HepG2 (cell line): ENCODE measurements at regions not wholly inside any gene's neighbourhood (a gene's known extent, or its start where the extent isn't known, plus 50 kb on each side); places are given as distances from the start of the nearest gene placed in this dataset.

ENCODE experiments used
- ATAC-seq: fragments of 200-7000 bp; cut with Tn5 transposase; 3 replicates; pipeline ENCODE4 v1.9.1; 2020; ENCODE audit warnings: mild to moderate bottlenecking, moderate library complexity
- BruUV-seq: library from RNA; stranded (reverse); fragments of 400-500 nt; replicated peaks from 2 replicates; lab custom pipeline; 2021; lab: Mats Ljungman, UMichigan
- CTCF ChIA-PET: fragments of 300-600 bp; formaldehyde crosslinking; extraction: SDS; loops from one replicate; lab custom pipeline; 2021; ENCODE audit warnings: low total read pairs, inconsistent platforms, low intra/inter-chr PET ratio; lab: Yijun Ruan, JAX
- POLR2A ChIA-PET: fragments of 350-600 bp; sonication (Branson Sonifier 250); formaldehyde crosslinking; loops from one replicate; lab custom pipeline; 2020; ENCODE audit warnings: antibody characterized with exemption, inconsistent platforms; lab: Yijun Ruan, JAX
- DNase-seq: peaks from one replicate; pipeline ENCODE4 v3.0.0-alpha.2; 2015; ENCODE audit warnings: low spot score
- FAIRE-seq: peaks from 3 replicates; lab custom pipeline; 2011; peaks lifted over from hg19 to GRCh38; lab: Jason Lieb, UNC
- H2AFZ ChIP-seq: one replicate; pipeline ENCODE4 v1.6.1; 2011; ENCODE audit warnings: low read length, inconsistent platforms
- H3K27ac ChIP-seq: fragments of 300-600 bp; 3 replicates; pipeline ENCODE4 v1.8.0; 2011; ENCODE audit warnings: mixed run types, mild to moderate bottlenecking, mixed read lengths, low read length, inconsistent platforms; ENCODE audit not compliant: insufficient read depth; ENCODE audit errors: extremely low read length
- H3K27me3 ChIP-seq, 2 experiments: fragments of 200-600 bp in 1 of 2; 2 replicates in 1 of 2; 3 replicates in 1 of 2; pipeline versions ENCODE4 v1.6.0 to v1.8.0; 2011; ENCODE audit warnings: low read length in 2 of 2, mild to moderate bottlenecking in 2 of 2, moderate library complexity in 2 of 2, inconsistent platforms in 1 of 2; ENCODE audit not compliant: insufficient read depth in 2 of 2, control insufficient read depth in 1 of 2
- H3K36me3 ChIP-seq, 2 experiments: fragments of 200-600 bp in 1 of 2; replicated peaks in 1 of 2; 2 replicates in 1 of 2; 3 replicates in 1 of 2; pipeline versions ENCODE4 v1.5.1 to v1.8.0; 2011; ENCODE audit warnings: low read length in 2 of 2, inconsistent platforms in 1 of 2; ENCODE audit not compliant: insufficient read depth in 2 of 2, control insufficient read depth in 1 of 2
- H3K4me1 ChIP-seq: 2 replicates; pipeline ENCODE4 v1.5.1; 2012; ENCODE audit warnings: low read length, inconsistent platforms; ENCODE audit not compliant: insufficient read depth
- H3K4me2 ChIP-seq: 2 replicates; pipeline ENCODE4 v1.6.0; 2011; ENCODE audit warnings: low read depth, low read length, inconsistent platforms
- H3K4me3 ChIP-seq, 3 experiments: fragments of 200-600 bp in 1 of 3; sonication (generic), shearing (Covaris generic) in 1 of 3; replicated peaks in 1 of 3; 2 replicates each; pipeline ENCODE4 v1.5.1; 2011 to 2016; ENCODE audit warnings: low read length in 3 of 3, inconsistent platforms in 2 of 3, low read depth in 2 of 3, mild to moderate bottlenecking in 2 of 3, control low read depth in 1 of 3, mixed read lengths in 1 of 3; ENCODE audit not compliant: insufficient read depth in 1 of 3
- H3K79me2 ChIP-seq: one replicate; pipeline ENCODE4 v1.6.1; 2011; ENCODE audit warnings: low read length, inconsistent platforms; ENCODE audit not compliant: insufficient read depth
- H3K9ac ChIP-seq: 2 replicates; pipeline ENCODE4 v1.6.0; 2011; ENCODE audit warnings: mild to moderate bottlenecking, low read depth, low read length, inconsistent platforms; ENCODE audit not compliant: insufficient read depth
- H3K9me3 ChIP-seq: 2 replicates; pipeline ENCODE4 v1.5.1; 2012; ENCODE audit warnings: mild to moderate bottlenecking, low read length
- H4K20me1 ChIP-seq: 2 replicates; pipeline ENCODE4 v1.6.0; 2011; ENCODE audit warnings: inconsistent platforms, mild to moderate bottlenecking, low read length, moderate library complexity; ENCODE audit not compliant: insufficient read depth
- HNRNPUL1 ChIP-seq: fragments of 200-400 bp; formaldehyde crosslinking; IDR thresholded peaks from 2 replicates; pipeline ENCODE4 v1.6.1; 2017; ENCODE audit warnings: low read depth, mild to moderate bottlenecking, low read length, moderate library complexity
- ISX ChIP-seq: sonication (generic); formaldehyde crosslinking; conservative IDR thresholded peaks from 2 replicates; pipeline ENCODE4 v1.5.0; 2020; ENCODE audit warnings: missing genetic modification reagents
- JUND ChIP-seq: sonication (generic); formaldehyde crosslinking; IDR thresholded peaks from 2 replicates; pipeline ENCODE4 v1.8.0; 2022; ENCODE audit warnings: mild to moderate bottlenecking, missing genetic modification reagents
- MIER2 ChIP-seq: IDR thresholded peaks from 2 replicates; pipeline ENCODE4 v1.6.1; 2016; ENCODE audit warnings: missing biosample characterization, missing genetic modification reagents
- NR2F2 ChIP-seq: IDR thresholded peaks from 2 replicates; pipeline ENCODE4 v1.6.1; 2012; ENCODE audit warnings: low read depth, inconsistent platforms, borderline replicate concordance
- SRY ChIP-seq: sonication (generic); formaldehyde crosslinking; IDR thresholded peaks from 2 replicates; pipeline ENCODE4 v1.8.0; 2022; ENCODE audit warnings: mild to moderate bottlenecking, missing genetic modification reagents
- SYNCRIP ChIP-seq: fragments of 200-400 bp; formaldehyde crosslinking; IDR thresholded peaks from 2 replicates; pipeline ENCODE4 v1.6.1; 2018; ENCODE audit warnings: mild to moderate bottlenecking, low read depth, low read length; ENCODE audit not compliant: insufficient read depth
- YEATS2 ChIP-seq: sonication (generic); formaldehyde crosslinking; IDR thresholded peaks from 2 replicates; pipeline ENCODE4 v1.4.0; 2020; ENCODE audit warnings: missing genetic modification reagents, borderline replicate concordance
- ZNF746 ChIP-seq: sonication (generic); formaldehyde crosslinking; IDR thresholded peaks from 2 replicates; pipeline ENCODE4 v1.8.0; 2022; ENCODE audit warnings: mild to moderate bottlenecking, missing genetic modification reagents
- in situ Hi-C: cut with HindIII; loops from 2 replicates; pipeline ENCODE4 v1.10.0; 2017; ENCODE audit warnings: low pct_unique_long_range_greater_than_20kb; ENCODE audit not compliant: extremely low pct_ligation_motif_present
- intact Hi-C: fragments of 100-400 bp; cut with micrococcal nuclease; formaldehyde crosslinking; loops from one replicate; pipeline ENCODE4 v1.10.0; 2022; ENCODE audit not compliant: unreplicated experiment
- TF ChIP-seq, protein P1 (sequence below): sonication (generic); formaldehyde crosslinking; IDR thresholded peaks from 2 replicates; pipeline ENCODE4 v1.4.0; 2020; ENCODE audit warnings: missing genetic modification reagents
- TF ChIP-seq, protein P2 (sequence below): sonication (generic); formaldehyde crosslinking; conservative IDR thresholded peaks from 2 replicates; pipeline ENCODE4 v1.8.0; 2022; ENCODE audit warnings: mild to moderate bottlenecking, moderate library complexity, missing genetic modification reagents
- TF ChIP-seq, protein P3 (sequence below): sonication (generic); formaldehyde crosslinking; IDR thresholded peaks from 2 replicates; pipeline ENCODE4 v1.9.0; 2021; ENCODE audit warnings: missing genetic modification reagents, borderline replicate concordance
- TF ChIP-seq, protein P4 (sequence below): IDR thresholded peaks from 2 replicates; pipeline ENCODE4 v1.6.1; 2016; ENCODE audit warnings: missing biosample characterization, missing genetic modification reagents, low read depth
- TF ChIP-seq, protein P5 (sequence below): sonication (generic); formaldehyde crosslinking; IDR thresholded peaks from 2 replicates; pipeline ENCODE4 v1.8.1; 2023; ENCODE audit warnings: mild to moderate bottlenecking, moderate library complexity, missing genetic modification reagents

DNA sequence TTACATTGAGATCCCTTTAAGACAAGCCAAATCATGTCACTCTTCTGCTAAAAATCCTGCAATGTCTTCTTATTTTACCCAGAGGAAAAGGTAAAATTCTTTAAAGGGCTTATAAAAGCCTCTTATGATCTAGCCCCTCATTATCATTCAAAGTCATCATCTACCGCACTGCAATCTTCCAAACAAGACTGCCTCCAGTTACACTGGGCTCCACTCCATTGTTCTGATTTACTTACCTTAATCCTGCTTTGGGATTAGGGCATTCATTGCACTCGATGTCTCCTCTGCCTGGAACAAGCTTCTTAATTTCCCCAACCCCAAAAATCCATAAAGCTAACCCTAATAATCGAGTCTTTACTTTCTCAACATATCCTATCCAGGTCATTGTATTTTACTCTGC lies 269.1 kb downstream of the PCDH18 start (continued):
- TF ChIP-seq, protein P1, sequence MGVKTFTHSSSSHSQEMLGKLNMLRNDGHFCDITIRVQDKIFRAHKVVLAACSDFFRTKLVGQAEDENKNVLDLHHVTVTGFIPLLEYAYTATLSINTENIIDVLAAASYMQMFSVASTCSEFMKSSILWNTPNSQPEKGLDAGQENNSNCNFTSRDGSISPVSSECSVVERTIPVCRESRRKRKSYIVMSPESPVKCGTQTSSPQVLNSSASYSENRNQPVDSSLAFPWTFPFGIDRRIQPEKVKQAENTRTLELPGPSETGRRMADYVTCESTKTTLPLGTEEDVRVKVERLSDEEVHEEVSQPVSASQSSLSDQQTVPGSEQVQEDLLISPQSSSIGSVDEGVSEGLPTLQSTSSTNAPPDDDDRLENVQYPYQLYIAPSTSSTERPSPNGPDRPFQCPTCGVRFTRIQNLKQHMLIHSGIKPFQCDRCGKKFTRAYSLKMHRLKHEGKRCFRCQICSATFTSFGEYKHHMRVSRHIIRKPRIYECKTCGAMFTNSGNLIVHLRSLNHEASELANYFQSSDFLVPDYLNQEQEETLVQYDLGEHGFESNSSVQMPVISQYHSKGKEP (CRISPR knock-in tag), result no peak

DNA sequence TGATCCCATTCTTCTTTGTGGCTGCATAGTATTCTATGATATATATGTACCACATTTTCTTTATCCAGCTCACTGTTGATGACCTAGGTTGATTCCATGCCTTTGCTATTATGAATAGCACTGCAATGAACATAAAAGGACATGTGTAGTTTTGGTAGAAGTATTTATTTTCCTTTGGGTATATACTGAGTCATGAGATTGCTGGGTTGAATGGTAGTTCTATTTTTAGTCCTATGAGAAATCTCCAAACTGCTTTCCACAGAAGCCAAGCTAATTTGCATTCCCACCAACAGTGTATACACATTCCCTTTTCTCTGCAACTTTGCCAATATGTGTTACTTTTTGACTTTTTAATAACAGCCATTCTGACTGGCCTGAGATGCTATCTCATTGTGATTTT lies 278.3 kb downstream of the PCDH18 start:
- in situ Hi-C loops, result no loop called here
- Histone ChIP-seq H2AFZ (no peak overlapping the region), H3K4me2 (no peak overlapping the region), H3K36me3 (no peaks in the 10 kb centered on the region), H4K20me1 (no peaks in the 10 kb centered on the region), H3K27me3 (no peaks in the 10 kb centered on the region), H3K79me2 (no peaks in the 10 kb centered on the region), H3K9ac (no peak overlapping the region), H3K9me3 (no peaks in the 10 kb centered on the region), H3K4me3 (no peak overlapping the region), H3K4me1 (no peaks in the 10 kb centered on the region), H3K27ac (no peak overlapping the region)
- ATAC-seq (no peak), DNase-seq (no peak), FAIRE-seq (no peak)
- no TSS peak for BruUV-seq
- ChIA-PET POLR2A (no interaction called here), CTCF (no interaction called here)
- intact Hi-C loops, result no loop called here
- TF ChIP-seq ZNF746 (CRISPR knock-in tag), result no peak
- TF ChIP-seq, protein P2, sequence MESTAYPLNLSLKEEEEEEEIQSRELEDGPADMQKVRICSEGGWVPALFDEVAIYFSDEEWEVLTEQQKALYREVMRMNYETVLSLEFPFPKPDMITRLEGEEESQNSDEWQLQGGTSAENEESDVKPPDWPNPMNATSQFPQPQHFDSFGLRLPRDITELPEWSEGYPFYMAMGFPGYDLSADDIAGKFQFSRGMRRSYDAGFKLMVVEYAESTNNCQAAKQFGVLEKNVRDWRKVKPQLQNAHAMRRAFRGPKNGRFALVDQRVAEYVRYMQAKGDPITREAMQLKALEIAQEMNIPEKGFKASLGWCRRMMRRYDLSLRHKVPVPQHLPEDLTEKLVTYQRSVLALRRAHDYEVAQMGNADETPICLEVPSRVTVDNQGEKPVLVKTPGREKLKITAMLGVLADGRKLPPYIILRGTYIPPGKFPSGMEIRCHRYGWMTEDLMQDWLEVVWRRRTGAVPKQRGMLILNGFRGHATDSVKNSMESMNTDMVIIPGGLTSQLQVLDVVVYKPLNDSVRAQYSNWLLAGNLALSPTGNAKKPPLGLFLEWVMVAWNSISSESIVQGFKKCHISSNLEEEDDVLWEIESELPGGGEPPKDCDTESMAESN (CRISPR knock-in tag), result no peak
- no peak for TF ChIP-seq SYNCRIP
- no peak for TF ChIP-seq MIER2 (CRISPR knock-in tag)
- no peak for TF ChIP-seq HNRNPUL1
- no peak for TF ChIP-seq SRY
- no peak for TF ChIP-seq JUND (CRISPR knock-in tag)
- no peak for TF ChIP-seq NR2F2
- TF ChIP-seq, protein P3, sequence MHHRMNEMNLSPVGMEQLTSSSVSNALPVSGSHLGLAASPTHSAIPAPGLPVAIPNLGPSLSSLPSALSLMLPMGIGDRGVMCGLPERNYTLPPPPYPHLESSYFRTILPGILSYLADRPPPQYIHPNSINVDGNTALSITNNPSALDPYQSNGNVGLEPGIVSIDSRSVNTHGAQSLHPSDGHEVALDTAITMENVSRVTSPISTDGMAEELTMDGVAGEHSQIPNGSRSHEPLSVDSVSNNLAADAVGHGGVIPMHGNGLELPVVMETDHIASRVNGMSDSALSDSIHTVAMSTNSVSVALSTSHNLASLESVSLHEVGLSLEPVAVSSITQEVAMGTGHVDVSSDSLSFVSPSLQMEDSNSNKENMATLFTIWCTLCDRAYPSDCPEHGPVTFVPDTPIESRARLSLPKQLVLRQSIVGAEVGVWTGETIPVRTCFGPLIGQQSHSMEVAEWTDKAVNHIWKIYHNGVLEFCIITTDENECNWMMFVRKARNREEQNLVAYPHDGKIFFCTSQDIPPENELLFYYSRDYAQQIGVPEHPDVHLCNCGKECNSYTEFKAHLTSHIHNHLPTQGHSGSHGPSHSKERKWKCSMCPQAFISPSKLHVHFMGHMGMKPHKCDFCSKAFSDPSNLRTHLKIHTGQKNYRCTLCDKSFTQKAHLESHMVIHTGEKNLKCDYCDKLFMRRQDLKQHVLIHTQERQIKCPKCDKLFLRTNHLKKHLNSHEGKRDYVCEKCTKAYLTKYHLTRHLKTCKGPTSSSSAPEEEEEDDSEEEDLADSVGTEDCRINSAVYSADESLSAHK (CRISPR knock-in tag), result no peak
- TF ChIP-seq, protein P4, sequence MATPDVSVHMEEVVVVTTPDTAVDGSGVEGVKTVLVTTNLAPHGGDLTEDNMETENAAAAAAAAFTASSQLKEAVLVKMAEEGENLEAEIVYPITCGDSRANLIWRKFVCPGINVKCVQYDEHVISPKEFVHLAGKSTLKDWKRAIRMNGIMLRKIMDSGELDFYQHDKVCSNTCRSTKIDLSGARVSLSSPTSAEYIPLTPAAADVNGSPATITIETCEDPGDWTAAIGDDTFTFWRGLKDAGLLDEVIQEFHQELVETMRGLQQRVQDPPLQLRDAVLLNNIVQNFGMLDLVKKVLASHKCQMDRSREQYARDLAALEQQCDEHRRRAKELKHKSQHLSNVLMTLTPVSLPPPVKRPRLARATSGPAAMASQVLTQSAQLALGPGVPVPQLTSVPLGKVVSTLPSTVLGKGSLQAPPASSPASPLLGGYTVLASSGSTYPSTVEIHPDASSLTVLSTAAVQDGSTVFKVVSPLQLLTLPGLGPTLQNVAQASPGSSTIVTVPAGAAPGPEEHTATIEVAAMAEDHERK (CRISPR knock-in tag), result no peak
- no peak for TF ChIP-seq YEATS2 (CRISPR knock-in tag)
- TF ChIP-seq ISX, result no peak
- TF ChIP-seq, protein P5, sequence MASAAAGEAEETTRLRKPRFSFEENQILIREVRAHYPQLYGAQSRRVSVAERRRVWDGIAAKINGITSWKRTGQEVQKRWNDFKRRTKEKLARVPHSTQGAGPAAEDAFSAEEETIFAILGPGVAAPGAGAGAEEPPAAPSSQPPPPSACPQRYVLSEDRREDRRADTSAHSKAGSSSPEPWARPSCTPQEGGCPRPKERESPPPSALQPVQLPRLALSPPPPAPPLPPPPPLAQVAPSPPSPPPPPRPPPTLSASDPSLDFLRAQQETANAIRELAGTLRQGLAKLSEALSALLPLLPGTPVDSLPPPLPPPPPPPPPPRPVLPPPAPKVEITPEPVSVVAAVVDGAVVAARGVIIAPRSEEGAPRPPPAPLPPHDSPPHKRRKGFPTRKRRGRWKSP (CRISPR knock-in tag), result no peak
